Activated CD8-positive, alpha-beta memory T cell treated with anti-CD3 and anti-CD28 coated beads for 4 hours (primary cell): ENCODE measurements at regions not wholly inside any gene's neighbourhood (a gene's known extent, or its start where the extent isn't known, plus 50 kb on each side); places are given as distances from the start of the nearest gene placed in this dataset.
"Not testable (repeated sequence)": the region's sequence is repeated elsewhere in the genome, so short reads cannot be mapped to it uniquely, and the experiment has no call there.

Source experiments
- DNase-seq, 2 donors: peaks; one replicate each; pipeline ENCODE4 v3.0.0-alpha.2; 2020; ENCODE audit warnings: low read depth in 2 of 2

GRCh38 chr7:106713452-106713851 lies 52.5 kb upstream of the CCDC71L start:
- not testable (repeated sequence) for DNase-seq

- not testable (repeated sequence) for DNase-seq
These were observed 53.9 kb upstream of the CCDC71L start for GRCh38 chr7:106714590-106715442.

GRCh38 chr7:106715730-106716129 lies 54.8 kb upstream of the CCDC71L start:
- no peak for DNase-seq

- DNase-seq = no peak
These were observed 56.4 kb upstream of the CCDC71L start for GRCh38 chr7:106717254-106717954.

GRCh38 chr7:106717955-106718871 lies 57.3 kb upstream of the CCDC71L start:
- peak; percentile 64 to 77 for DNase-seq

GRCh38 chr7:106720641-106721040 lies 59.7 kb upstream of the CCDC71L start:
- DNase-seq = no peak

- DNase-seq = no peak
These were observed 61.1 kb upstream of the CCDC71L start for GRCh38 chr7:106721816-106722785.

- no peak for DNase-seq
These were observed 62.4 kb upstream of the CCDC71L start for GRCh38 chr7:106723398-106723797.

GRCh38 chr7:106729720-106730385 lies 68.9 kb upstream of the CCDC71L start:
- DNase-seq = no peak

GRCh38 chr7:106731187-106731586 lies 70.2 kb upstream of the CCDC71L start:
- no peak for DNase-seq

GRCh38 chr7:106731646-106732444 lies 70.9 kb upstream of the CCDC71L start:
- DNase-seq = no peak

GRCh38 chr7:106735637-106736036 lies 74.7 kb upstream of the CCDC71L start:
- no peak for DNase-seq

GRCh38 chr7:106736123-106736507 lies 75.2 kb upstream of the CCDC71L start:
- no peak for DNase-seq

GRCh38 chr7:106736508-106737201 lies 75.7 kb upstream of the CCDC71L start:
- DNase-seq = peak in 1 of 2 donors; percentile 40

GRCh38 chr7:106737202-106737562 lies 76.2 kb upstream of the CCDC71L start:
- no peak for DNase-seq

- no peak for DNase-seq
These were observed 79.8 kb upstream of the CCDC71L start for GRCh38 chr7:106740806-106741205.

- no peak for DNase-seq
These were observed 83.7 kb upstream of the CCDC71L start for GRCh38 chr7:106744563-106745091.

GRCh38 chr7:106747301-106747700 lies 86.3 kb upstream of the CCDC71L start:
- not testable (repeated sequence) for DNase-seq

- no peak for DNase-seq
These were observed 86.8 kb upstream of the CCDC71L start for GRCh38 chr7:106747804-106748203.
